GM10248 (cell line): ENCODE measurements at regions not wholly inside any gene's neighbourhood (a gene's known extent, or its start where the extent isn't known, plus 50 kb on each side); places are given as distances from the start of the nearest gene placed in this dataset.

Experiments
- CTCF ChIA-PET: fragments of 300-600 bp; sonication (Branson Sonifier 250); formaldehyde crosslinking; extraction: SDS; loops from one replicate; lab custom pipeline; 2021; ENCODE audit warnings: antibody characterized with exemption; lab: Yijun Ruan, JAX
- POLR2A ChIA-PET: fragments of 350-650 bp; sonication (Branson Sonifier 250); formaldehyde crosslinking; extraction: SDS; loops from one replicate; lab custom pipeline; 2020; ENCODE audit warnings: antibody characterized with exemption; lab: Yijun Ruan, JAX
- DNase-seq: peaks from one replicate; pipeline ENCODE4 v3.0.0; 2012; ENCODE audit errors: extremely low spot score
- CTCF ChIP-seq: IDR thresholded peaks from 2 replicates; pipeline ENCODE4 v1.5.1; 2012; ENCODE audit warnings: mild to moderate bottlenecking, low read depth; ENCODE audit errors: extremely low read depth, missing control alignments, control extremely low read depth

GRCh38 chr6:22966691-22967422, 397.5 kb downstream of the HDGFL1 start:
- POLR2A ChIA-PET = no interaction called here
- CTCF ChIA-PET = interaction anchor here (1.9 kb wide), 1 partner anchor 10 kb away, joined by 5 read pairs; no protein-coding TSS in a partner anchor
- DNase-seq = no peak
- TF ChIP-seq CTCF = no peak

GRCh38 chr6:22970004-22970403, 400.6 kb downstream of the HDGFL1 start:
- ChIA-PET CTCF (interaction anchor here (1.1 kb wide), 1 partner anchor 11 kb away, joined by 3 read pairs; no protein-coding TSS in a partner anchor), POLR2A (no interaction called here)
- TF ChIP-seq CTCF = no peak
- no peak for DNase-seq

- TF ChIP-seq CTCF = no peak
- ChIA-PET POLR2A (no interaction called here), CTCF (no interaction called here)
- no peak for DNase-seq
Measured at GRCh38 chr6:22972771-22973170, 403.4 kb downstream of the HDGFL1 start.

GRCh38 chr6:22975079-22975478, 405.7 kb downstream of the HDGFL1 start:
- POLR2A ChIA-PET = no interaction called here
- CTCF ChIA-PET = no interaction called here
- no peak for DNase-seq
- TF ChIP-seq CTCF = no peak

GRCh38 chr6:22980446-22980845, 411.1 kb downstream of the HDGFL1 start:
- CTCF ChIA-PET = no interaction called here
- POLR2A ChIA-PET = no interaction called here
- no peak for DNase-seq

GRCh38 chr6:23002044-23002619, 432.8 kb downstream of the HDGFL1 start:
- no peak for TF ChIP-seq CTCF
- CTCF ChIA-PET = interaction anchor here (1.3 kb wide), 1 partner anchor 10 kb away, joined by 5 read pairs; no protein-coding TSS in a partner anchor
- DNase-seq = no peak
- POLR2A ChIA-PET = no interaction called here

More at GRCh38 chr6:22980446-22980845, 411.1 kb downstream of the HDGFL1 start:
- TF ChIP-seq CTCF = no peak
